ENCODE measurements at regions not wholly inside any gene's neighbourhood (a gene's known extent, or its start where the extent isn't known, plus 50 kb on each side); places are given as distances from the start of the nearest gene placed in this dataset.

- TF ChIP-seq CSRNP3 (CRISPR knock-in tag; IDR thresholded peaks at IDR 0.05) (no peak), GLIS3 (CRISPR knock-in tag; IDR thresholded peaks at IDR 0.05) (no peak), TOX (CRISPR knock-in tag; IDR thresholded peaks at IDR 0.05; ENCODE audit: borderline replicate concordance) (no peak), POU6F1 (CRISPR knock-in tag; IDR thresholded peaks at IDR 0.05; ENCODE audit: borderline replicate concordance, low read depth) (no peak)
Observed at GRCh38 chr13:57820924-57821323, 189.4 kb downstream of the PCDH17 start.

Measured in SK-N-SH treated with all-trans-retinoic acid at 6 μM for 48 hours (cell line).